Kidney epithelial cell (primary cell): ENCODE measurements at regions not wholly inside any gene's neighbourhood (a gene's known extent, or its start where the extent isn't known, plus 50 kb on each side); places are given as distances from the start of the nearest gene placed in this dataset.

Experiments
- DNase-seq: peaks from one replicate; pipeline ENCODE4 v3.0.0-alpha.2; 2010; ENCODE audit warnings: low read depth
- H3K27me3 ChIP-seq: 2 replicates; pipeline ENCODE4 v1.6.0; 2011; ENCODE audit warnings: low read length; ENCODE audit not compliant: control insufficient read depth, insufficient read depth
- H3K36me3 ChIP-seq: 2 replicates; pipeline ENCODE4 v1.5.1; 2011; ENCODE audit warnings: low read length; ENCODE audit not compliant: control insufficient read depth, insufficient read depth
- H3K4me3 ChIP-seq: 2 replicates; pipeline ENCODE4 v1.5.1; 2011; ENCODE audit warnings: low read depth, mild to moderate bottlenecking, control low read depth, low read length
- TF ChIP-seq, protein P1 (sequence below): IDR thresholded peaks from 2 replicates; pipeline ENCODE4 v1.5.1; 2011; ENCODE audit warnings: mild to moderate bottlenecking, moderate library complexity, low read length, control low read depth, inconsistent platforms; ENCODE audit not compliant: insufficient read depth, poor library complexity, severe bottlenecking

GRCh38 chr1:228923973-228924686 lies 188.9 kb downstream of the RHOU start:
- Histone ChIP-seq H3K27me3 (no peaks in the 10 kb centered on the region), H3K4me3 (no peak overlapping the region), H3K36me3 (no peaks in the 10 kb centered on the region)
- DNase-seq = no peak
- TF ChIP-seq, protein P1, sequence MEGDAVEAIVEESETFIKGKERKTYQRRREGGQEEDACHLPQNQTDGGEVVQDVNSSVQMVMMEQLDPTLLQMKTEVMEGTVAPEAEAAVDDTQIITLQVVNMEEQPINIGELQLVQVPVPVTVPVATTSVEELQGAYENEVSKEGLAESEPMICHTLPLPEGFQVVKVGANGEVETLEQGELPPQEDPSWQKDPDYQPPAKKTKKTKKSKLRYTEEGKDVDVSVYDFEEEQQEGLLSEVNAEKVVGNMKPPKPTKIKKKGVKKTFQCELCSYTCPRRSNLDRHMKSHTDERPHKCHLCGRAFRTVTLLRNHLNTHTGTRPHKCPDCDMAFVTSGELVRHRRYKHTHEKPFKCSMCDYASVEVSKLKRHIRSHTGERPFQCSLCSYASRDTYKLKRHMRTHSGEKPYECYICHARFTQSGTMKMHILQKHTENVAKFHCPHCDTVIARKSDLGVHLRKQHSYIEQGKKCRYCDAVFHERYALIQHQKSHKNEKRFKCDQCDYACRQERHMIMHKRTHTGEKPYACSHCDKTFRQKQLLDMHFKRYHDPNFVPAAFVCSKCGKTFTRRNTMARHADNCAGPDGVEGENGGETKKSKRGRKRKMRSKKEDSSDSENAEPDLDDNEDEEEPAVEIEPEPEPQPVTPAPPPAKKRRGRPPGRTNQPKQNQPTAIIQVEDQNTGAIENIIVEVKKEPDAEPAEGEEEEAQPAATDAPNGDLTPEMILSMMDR = no peak

GRCh38 chr1:228925691-228926090 lies 190.4 kb downstream of the RHOU start:
- no peaks in the 10 kb centered on the region for H3K36me3 ChIP-seq
- no peak overlapping the region for H3K4me3 ChIP-seq
- TF ChIP-seq, protein P1 = no peak
- no peaks in the 10 kb centered on the region for H3K27me3 ChIP-seq
- DNase-seq = no peak

DNA sequence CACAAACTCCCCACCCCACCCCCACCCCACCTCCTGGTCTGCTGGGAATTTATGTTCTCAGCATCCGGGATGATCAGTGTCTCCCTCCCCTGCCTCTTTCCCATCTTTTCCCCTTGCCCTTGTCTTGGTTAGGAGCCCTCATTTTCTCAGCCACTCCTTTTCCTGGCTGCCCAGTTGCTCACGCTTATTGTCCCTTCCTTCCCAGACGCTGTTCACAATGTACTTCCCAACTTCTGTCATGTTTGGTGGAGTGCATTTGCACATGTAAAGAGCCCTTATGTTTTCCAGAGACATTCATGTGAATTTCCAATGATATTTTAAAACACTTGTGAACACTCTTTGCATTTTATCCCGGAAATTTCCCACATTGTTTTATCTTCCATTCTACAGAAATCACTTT lies 192.1 kb downstream of the RHOU start:
- TF ChIP-seq, protein P1 = no peak
- Histone ChIP-seq H3K4me3 (no peak overlapping the region), H3K36me3 (no peaks in the 10 kb centered on the region), H3K27me3 (peaks cover 2% of the 10 kb centered on the region)
- DNase-seq = no peak

- no peak overlapping the region for H3K4me3 ChIP-seq
- no peaks in the 10 kb centered on the region for H3K36me3 ChIP-seq
- TF ChIP-seq, protein P1 = no peak
- no peak for DNase-seq
- peaks cover 2% of the 10 kb centered on the region for H3K27me3 ChIP-seq
Measured at GRCh38 chr1:228927946-228928898, 192.9 kb downstream of the RHOU start.

- DNase-seq = no peak
- Histone ChIP-seq H3K4me3 (no peak overlapping the region), H3K36me3 (no peaks in the 10 kb centered on the region), H3K27me3 (peaks cover 2% of the 10 kb centered on the region)
- TF ChIP-seq, protein P1 = no peak
Measured at GRCh38 chr1:228929476-228930027, 194.3 kb downstream of the RHOU start.
